ENCODE measurements at regions not wholly inside any gene's neighbourhood (a gene's known extent, or its start where the extent isn't known, plus 50 kb on each side); places are given as distances from the start of the nearest gene placed in this dataset.

DNA sequence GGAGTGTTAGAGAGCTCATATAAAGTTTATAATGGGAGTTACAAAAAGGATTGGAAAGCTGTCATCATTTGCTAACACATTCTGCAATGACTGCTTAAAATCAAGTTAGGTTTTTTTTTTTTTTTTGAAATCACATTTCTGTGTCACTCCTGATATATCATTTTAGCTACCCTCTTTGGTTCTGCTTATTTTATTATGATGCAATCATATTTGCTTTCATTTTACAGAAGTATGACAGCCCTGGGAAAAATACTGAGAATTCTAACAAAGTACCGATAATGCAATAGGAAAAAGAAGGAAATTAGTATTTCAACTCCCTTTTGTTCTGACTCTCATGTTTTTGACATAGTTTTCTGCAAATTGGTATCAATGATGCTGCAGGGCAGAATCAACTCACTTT is 71.6 kb upstream of the MDGA2 start:
- TF ChIP-seq, protein P1, sequence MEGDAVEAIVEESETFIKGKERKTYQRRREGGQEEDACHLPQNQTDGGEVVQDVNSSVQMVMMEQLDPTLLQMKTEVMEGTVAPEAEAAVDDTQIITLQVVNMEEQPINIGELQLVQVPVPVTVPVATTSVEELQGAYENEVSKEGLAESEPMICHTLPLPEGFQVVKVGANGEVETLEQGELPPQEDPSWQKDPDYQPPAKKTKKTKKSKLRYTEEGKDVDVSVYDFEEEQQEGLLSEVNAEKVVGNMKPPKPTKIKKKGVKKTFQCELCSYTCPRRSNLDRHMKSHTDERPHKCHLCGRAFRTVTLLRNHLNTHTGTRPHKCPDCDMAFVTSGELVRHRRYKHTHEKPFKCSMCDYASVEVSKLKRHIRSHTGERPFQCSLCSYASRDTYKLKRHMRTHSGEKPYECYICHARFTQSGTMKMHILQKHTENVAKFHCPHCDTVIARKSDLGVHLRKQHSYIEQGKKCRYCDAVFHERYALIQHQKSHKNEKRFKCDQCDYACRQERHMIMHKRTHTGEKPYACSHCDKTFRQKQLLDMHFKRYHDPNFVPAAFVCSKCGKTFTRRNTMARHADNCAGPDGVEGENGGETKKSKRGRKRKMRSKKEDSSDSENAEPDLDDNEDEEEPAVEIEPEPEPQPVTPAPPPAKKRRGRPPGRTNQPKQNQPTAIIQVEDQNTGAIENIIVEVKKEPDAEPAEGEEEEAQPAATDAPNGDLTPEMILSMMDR (IDR thresholded peaks at IDR 0.05): no peak
- TF ChIP-seq POLR2A (IDR thresholded peaks at IDR 0.05): no peak
